Right ventricle myocardium superior (tissue), 1 donor: ENCODE measurements at regions not wholly inside any gene's neighbourhood (a gene's known extent, or its start where the extent isn't known, plus 50 kb on each side); places are given as distances from the start of the nearest gene placed in this dataset.
A peak's percentile ranks its signal among the peaks of the same experiment; 100 is the strongest.

Experiments
- ATAC-seq: fragments of 200-7000 bp; cut with Tn5 transposase; one replicate; pipeline ENCODE4 v1.9.1; 2020; ENCODE audit warnings: mild to moderate bottlenecking; ENCODE audit not compliant: poor library complexity
- DNase-seq: peaks from one replicate; pipeline ENCODE4 v3.0.0-alpha.2; 2020
- intact Hi-C: fragments of 100-400 bp; cut with DNase I; formaldehyde crosslinking; loops from one replicate; pipeline ENCODE4 v1.11.2; 2022
- donor health status: DM: no; HTN: yes; CAD: no; lungs with severe emphysema.

GRCh38 chr4:148800940-148801339, 358.7 kb upstream of the NR3C2 start:
- ATAC-seq (no peak), DNase-seq (no peak)
- intact Hi-C loops, result no loop called here

- intact Hi-C loops, result no loop called here
- ATAC-seq (no peak), DNase-seq (no peak)
Measured at GRCh38 chr4:148800336-148800885, 358.2 kb upstream of the NR3C2 start.

GRCh38 chr4:148795156-148795864, 353.1 kb upstream of the NR3C2 start:
- peak; percentile 97 for ATAC-seq
- peak; percentile 41 for DNase-seq
- intact Hi-C loops, result no loop called here

- no peak for DNase-seq
- ATAC-seq, result no peak
- intact Hi-C loops, result no loop called here
Measured at GRCh38 chr4:148793221-148793620, 351.0 kb upstream of the NR3C2 start.

- no peak for DNase-seq
- intact Hi-C loops, result no loop called here
- ATAC-seq, result no peak
Measured at GRCh38 chr4:148790691-148791090, 348.5 kb upstream of the NR3C2 start.

GRCh38 chr4:148790246-148790645, 348.0 kb upstream of the NR3C2 start:
- intact Hi-C loops, result no loop called here
- DNase-seq, result no peak
- no peak for ATAC-seq

- DNase-seq (no peak), ATAC-seq (peak; percentile 96)
- intact Hi-C loops, result no loop called here
Measured at GRCh38 chr4:148787831-148788477, 345.7 kb upstream of the NR3C2 start.

- intact Hi-C loops, result no loop called here
- DNase-seq, result no peak
- no peak for ATAC-seq
Measured at GRCh38 chr4:148787285-148787684, 345.1 kb upstream of the NR3C2 start.

GRCh38 chr4:148786699-148787098, 344.5 kb upstream of the NR3C2 start:
- intact Hi-C loops, result no loop called here
- ATAC-seq (no peak), DNase-seq (no peak)

- DNase-seq (no peak), ATAC-seq (no peak)
- intact Hi-C loops, result no loop called here
Measured at GRCh38 chr4:148782284-148782683, 340.1 kb upstream of the NR3C2 start.

GRCh38 chr4:148780426-148781005, 338.3 kb upstream of the NR3C2 start:
- no peak for DNase-seq
- intact Hi-C loops, result no loop called here
- no peak for ATAC-seq

GRCh38 chr4:148779771-148780170, 337.6 kb upstream of the NR3C2 start:
- no peak for ATAC-seq
- intact Hi-C loops, result no loop called here

GRCh38 chr4:148778980-148779675, 336.9 kb upstream of the NR3C2 start:
- ATAC-seq, result no peak
- intact Hi-C loops, result no loop called here
- no peak for DNase-seq

More at GRCh38 chr4:148779771-148780170, 337.6 kb upstream of the NR3C2 start:
- no peak for DNase-seq

GRCh38 chr4:148776941-148777340, 334.7 kb upstream of the NR3C2 start:
- ATAC-seq, result no peak

GRCh38 chr4:148774134-148774533, 331.9 kb upstream of the NR3C2 start:
- no peak for DNase-seq
- intact Hi-C loops, result no loop called here
- ATAC-seq, result no peak

More at GRCh38 chr4:148776941-148777340, 334.7 kb upstream of the NR3C2 start:
- DNase-seq, result no peak
- intact Hi-C loops, result no loop called here

- DNase-seq, result no peak
- no peak for ATAC-seq
- intact Hi-C loops, result no loop called here
Measured at GRCh38 chr4:148773313-148773712, 331.1 kb upstream of the NR3C2 start.

- intact Hi-C loops, result no loop called here
- DNase-seq (no peak), ATAC-seq (no peak)
Measured at GRCh38 chr4:148770848-148771247, 328.6 kb upstream of the NR3C2 start.

- intact Hi-C loops, result no loop called here
- no peak for DNase-seq
- ATAC-seq, result no peak
Measured at GRCh38 chr4:148770377-148770776, 328.2 kb upstream of the NR3C2 start.

GRCh38 chr4:148764720-148765119, 322.5 kb upstream of the NR3C2 start:
- intact Hi-C loops, result no loop called here
- DNase-seq (no peak), ATAC-seq (no peak)
